GM19025 (cell line): ENCODE measurements at regions not wholly inside any gene's neighbourhood (a gene's known extent, or its start where the extent isn't known, plus 50 kb on each side); places are given as distances from the start of the nearest gene placed in this dataset.

Experiments
- ATAC-seq: cut with Tn5 transposase; IDR thresholded peaks from one replicate; pipeline ENCODE4 v1.9.1; 2021; ENCODE audit warnings: mild to moderate bottlenecking, low read depth, moderate library complexity; ENCODE audit not compliant: unreplicated experiment

DNA sequence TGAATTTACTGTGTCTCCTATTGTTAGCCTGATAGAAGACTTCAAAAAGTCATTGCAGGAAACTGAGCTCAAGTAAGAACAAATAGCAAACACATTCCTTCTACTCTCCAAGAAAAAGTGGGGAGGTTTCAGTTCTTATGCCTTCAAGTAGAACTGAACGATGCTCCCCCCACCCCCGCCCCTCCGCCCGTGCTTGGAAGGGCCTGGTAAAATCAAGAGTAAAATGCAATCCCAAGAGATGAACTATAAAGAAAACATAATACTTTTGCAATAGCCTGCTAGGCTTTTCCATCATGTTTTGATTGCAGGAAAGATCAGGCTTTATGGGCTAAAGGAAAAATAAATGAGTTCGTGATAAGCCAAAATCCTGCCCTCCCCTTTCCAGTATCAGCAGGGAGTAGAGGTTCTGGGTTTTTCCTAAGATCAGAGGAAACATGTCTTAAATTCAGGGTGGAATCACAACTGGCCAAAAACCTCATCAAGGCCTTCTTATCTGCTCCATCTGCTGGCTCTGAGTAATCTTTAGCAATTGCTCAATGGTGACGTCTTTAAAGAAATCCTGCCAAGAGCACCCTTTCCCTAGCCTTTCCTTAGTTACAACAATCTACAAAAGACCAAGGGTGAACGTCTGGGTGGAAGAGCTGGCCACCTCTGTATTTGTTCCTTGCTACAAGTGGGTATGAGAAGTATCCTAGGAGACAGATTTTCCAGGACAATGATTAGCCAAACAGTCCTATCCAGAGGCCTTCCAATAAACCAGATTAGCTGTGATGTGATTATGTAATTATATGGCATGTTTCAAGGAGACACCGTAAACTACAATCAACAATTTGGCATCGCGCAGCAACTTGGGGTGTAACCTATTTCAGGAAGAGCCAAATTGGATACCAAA is 66.3 kb upstream of the FAM9C start:
- ATAC-seq = no peak

DNA sequence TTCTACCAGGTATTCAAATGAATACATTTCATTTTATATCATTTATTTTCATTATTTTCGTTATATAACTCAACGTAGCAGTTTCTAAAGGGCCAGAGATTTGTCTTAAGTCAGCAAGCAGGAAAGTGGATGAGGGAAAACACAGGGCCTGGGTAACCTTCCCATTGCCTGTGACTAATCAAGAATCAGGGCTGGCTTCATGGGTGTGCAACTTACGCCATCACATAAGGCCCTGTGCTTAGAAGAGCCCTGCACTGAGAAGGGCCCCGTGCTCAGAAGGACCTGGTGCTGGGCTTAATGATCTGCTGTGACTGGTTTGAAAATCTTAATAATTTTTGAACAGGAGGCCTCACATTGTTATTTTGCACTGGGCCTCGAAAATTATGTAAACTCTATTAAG is 65.4 kb upstream of the FAM9C start:
- ATAC-seq = no peak

DNA sequence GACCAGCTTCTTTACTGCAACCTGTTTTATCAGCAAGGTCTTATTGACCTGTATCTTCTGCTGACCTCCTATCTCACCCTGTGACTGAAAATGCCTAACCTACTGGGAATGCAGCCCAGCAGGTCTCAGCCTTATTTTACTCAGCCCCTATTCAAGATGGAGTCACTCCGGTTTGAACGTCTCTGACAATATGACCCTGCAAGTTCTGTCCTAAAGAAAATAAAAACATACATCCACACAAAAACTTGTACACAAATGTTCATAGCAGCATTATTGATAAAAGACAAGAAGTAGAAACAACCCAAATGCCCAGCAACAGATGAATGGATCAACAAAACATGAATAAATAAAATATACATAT is 59.5 kb upstream of the FAM9C start:
- no peak for ATAC-seq

DNA sequence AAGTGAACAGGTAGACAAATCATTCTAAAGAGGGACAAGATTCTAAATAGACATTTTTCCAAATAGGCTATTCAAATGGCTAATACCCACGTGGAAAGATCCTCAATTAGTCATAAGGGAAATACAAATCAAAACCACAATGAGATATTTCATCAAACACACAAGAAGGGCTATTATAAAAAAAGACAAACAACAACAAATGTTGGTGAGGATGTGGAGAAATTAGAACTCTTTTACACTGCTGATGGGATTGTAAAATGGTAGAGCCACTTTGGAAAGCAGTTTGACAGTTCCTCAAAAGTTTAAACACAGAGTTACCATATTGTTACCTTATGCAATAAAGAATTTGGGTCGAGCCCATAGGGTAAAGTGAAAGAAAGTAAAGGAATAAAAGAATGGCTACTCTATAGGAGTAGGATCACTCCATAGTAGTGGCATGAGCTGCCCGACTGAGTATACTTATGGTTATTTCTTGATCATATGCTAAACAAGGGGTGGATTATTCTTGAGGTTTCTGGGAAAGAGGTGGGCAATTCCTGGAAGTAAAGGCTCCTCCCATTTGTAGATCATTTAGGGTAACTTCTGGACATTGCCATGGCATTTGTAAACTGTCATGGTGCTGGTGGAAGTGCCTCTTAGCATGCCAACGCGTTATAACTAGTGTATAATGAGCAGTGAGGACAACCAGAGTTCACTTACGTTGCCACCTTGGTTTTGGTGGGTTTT is 58.9 kb upstream of the FAM9C start:
- ATAC-seq = no peak

DNA sequence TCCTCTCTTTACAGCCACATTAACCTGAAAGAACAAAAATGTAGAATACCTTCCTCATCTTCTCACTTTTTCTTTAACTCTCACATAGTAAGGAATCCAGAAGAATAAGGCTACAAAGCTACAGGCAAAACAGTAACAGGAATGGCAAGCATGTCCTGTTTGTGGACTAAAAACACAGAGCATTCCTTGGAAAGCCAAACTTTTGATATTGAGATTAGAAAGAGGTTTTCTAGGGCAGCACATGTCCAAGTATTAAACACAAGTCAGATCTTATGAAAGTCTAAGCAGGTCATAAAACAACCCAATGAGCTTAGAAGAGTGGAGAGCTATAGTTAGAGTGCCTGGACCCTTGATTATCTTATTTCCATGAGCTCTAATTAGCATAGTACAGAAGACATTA is 58.2 kb upstream of the FAM9C start:
- ATAC-seq = no peak

DNA sequence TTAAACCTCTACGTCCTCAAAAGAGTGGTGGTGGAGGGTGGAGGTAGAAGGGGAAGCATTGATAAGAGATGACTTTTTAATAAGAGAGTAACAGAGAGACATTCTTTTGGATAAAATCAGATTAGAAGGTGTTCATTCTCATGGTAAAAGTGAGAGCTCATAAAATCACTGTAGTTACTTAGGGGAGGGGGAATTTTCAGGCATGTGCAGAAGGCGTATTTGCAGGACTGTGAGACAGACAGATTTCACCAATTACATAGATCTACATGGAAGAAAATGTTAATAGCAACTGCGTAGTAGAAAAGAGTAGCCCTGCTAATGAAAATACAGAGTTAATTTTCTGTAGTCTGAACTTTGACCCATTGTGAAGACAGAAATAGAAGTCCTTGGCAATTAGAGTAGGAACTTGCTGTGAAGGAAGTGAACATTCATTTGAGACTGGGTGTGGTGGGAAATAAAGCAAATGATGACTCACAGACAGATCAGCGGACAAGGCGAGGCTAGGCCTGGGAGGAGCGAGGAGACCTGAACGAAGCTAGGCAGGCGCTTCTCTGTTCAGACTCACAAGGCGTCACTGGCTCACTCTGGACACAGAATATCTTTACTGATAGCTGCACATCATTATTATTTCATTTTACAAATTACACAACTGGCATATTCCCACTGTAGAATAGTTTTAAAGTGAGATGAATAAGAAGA is 57.2 kb upstream of the FAM9C start:
- ATAC-seq = peak; percentile 57

DNA sequence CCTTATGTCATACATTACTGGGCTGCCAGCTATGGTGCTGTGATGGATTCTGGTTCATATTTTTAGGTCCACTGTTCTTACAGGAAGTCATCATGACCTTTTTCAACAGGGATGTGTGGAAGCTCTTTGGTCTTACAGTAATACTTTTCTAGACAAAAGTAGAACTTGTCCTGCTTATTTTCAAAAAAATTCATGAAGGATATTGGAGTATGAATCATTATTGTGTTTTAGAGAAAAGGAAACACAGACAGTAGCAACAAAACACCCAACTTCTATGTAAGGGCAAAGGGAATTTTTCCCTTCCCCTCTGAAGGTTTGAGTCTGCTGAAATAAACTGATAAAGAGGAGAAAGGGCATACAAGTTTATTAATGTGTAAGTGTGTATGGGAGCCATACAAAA is 54.7 kb upstream of the FAM9C start:
- no peak for ATAC-seq

DNA sequence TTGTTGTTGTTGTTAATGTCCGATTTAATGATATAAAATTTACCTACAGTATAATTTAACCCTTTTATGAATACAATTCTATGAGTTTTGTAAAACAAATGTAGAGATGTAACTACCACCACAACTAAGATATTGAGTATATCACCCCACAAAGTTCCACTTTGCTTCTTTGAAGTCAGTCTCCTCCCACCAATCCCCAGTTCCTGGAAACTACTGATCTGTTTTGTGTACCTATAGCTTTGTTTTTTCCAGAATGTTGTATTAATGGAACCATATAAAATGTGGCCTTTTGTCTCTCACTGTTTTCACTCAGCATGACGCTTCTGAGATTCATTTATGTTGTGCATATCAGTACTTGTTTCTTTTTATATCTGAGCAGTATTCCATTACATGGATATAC is 52.3 kb upstream of the FAM9C start:
- ATAC-seq = no peak

DNA sequence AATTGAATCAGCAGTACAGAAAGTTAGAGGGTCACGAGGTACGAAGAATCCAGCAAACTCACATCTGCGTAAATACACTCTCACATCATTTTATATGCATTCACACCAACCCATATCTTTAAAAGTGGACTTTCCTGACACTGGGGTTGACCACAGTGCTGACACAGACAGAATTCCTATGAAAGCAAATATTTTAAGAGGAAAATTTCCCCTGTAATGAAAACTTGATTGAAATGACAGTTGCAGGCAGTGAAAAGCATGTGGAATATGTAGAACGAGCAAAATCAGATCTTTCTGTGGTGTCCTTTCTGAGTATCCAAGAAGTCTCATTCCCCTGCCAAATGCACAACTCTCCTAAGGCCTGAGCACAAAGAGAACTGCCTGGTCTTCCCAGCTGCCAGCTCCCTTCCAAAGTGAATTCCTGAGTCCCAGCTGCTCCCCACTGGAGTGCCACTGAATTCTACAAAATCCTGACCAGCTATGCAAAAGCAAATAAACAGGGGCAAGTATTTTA is 50.5 kb upstream of the FAM9C start:
- no peak for ATAC-seq

DNA sequence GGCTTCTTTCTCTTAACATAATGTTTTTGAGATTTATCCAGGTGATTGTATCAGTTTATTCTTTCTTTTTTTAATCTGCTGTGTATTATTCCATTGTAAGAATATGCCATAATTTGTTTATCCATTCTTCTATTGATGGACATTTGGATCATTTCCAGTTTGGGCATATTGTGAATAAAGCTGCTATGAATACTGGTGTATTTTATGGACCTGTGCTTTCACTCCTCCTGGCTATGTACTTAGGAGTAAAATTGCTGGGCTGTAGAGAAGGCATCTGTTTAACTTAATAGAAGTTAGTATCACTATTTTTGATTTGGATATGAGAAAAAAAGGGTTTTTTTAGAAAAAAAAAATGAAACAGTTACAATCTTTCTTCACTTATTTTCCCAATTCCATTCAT is 50.0 kb upstream of the FAM9C start:
- no peak for ATAC-seq
